WTC11 (cell line): ENCODE measurements at regions not wholly inside any gene's neighbourhood (a gene's known extent, or its start where the extent isn't known, plus 50 kb on each side); places are given as distances from the start of the nearest gene placed in this dataset.

ENCODE experiments used
- ATF3 ChIP-seq: sonication (generic); formaldehyde crosslinking; conservative IDR thresholded peaks from 2 replicates; pipeline ENCODE4 v1.8.1; 2022; ENCODE audit warnings: mild to moderate bottlenecking, missing genetic modification reagents
- ATF6 ChIP-seq: sonication (generic); formaldehyde crosslinking; IDR thresholded peaks from 2 replicates; pipeline ENCODE4 v1.8.1; 2023; ENCODE audit warnings: mild to moderate bottlenecking, missing genetic modification reagents
- CTCF ChIP-seq: fragments of 200-600 bp; IDR thresholded peaks from 2 replicates; pipeline ENCODE4 v1.8.0; 2022; ENCODE audit warnings: antibody characterized with exemption
- ESRRA ChIP-seq: sonication (generic); formaldehyde crosslinking; IDR thresholded peaks from 2 replicates; pipeline ENCODE4 v1.8.1; 2022; ENCODE audit warnings: mild to moderate bottlenecking, missing genetic modification reagents, borderline replicate concordance
- MYBL2 ChIP-seq: sonication (generic); formaldehyde crosslinking; IDR thresholded peaks from 2 replicates; pipeline ENCODE4 v1.8.1; 2023; ENCODE audit warnings: mild to moderate bottlenecking, moderate library complexity, missing genetic modification reagents
- NR1H2 ChIP-seq: sonication (generic); formaldehyde crosslinking; IDR thresholded peaks from 2 replicates; pipeline ENCODE4 v1.9.0; 2021; ENCODE audit warnings: mild to moderate bottlenecking, moderate library complexity, missing genetic modification reagents
- PREB ChIP-seq: sonication (generic); formaldehyde crosslinking; IDR thresholded peaks from 2 replicates; pipeline ENCODE4 v1.8.1; 2022; ENCODE audit warnings: mild to moderate bottlenecking, missing genetic modification reagents, moderate library complexity, borderline replicate concordance
- PRRX2 ChIP-seq: fragments of 250-450 bp; sonication (Bioruptor Pico); IDR thresholded peaks from 2 replicates; pipeline ENCODE4 v1.8.0; 2021; ENCODE audit warnings: mild to moderate bottlenecking
- SMAD4 ChIP-seq: sonication (generic); formaldehyde crosslinking; IDR thresholded peaks from 2 replicates; pipeline ENCODE4 v1.8.0; 2022; ENCODE audit warnings: mild to moderate bottlenecking, missing genetic modification reagents
- TEAD4 ChIP-seq: sonication (generic); formaldehyde crosslinking; IDR thresholded peaks from 2 replicates; pipeline ENCODE4 v1.8.0; 2022; ENCODE audit warnings: mild to moderate bottlenecking, missing genetic modification reagents
- ZNF121 ChIP-seq: sonication (generic); formaldehyde crosslinking; IDR thresholded peaks from 2 replicates; pipeline ENCODE4 v1.8.0; 2023; ENCODE audit warnings: missing genetic modification reagents
- ZNF281 ChIP-seq: sonication (generic); formaldehyde crosslinking; IDR thresholded peaks from 2 replicates; pipeline ENCODE4 v1.8.0; 2023; ENCODE audit warnings: mild to moderate bottlenecking, missing genetic modification reagents

- TF ChIP-seq CTCF (no peak), ESRRA (CRISPR knock-in tag) (no peak), PRRX2 (CRISPR knock-in tag) (no peak), PREB (CRISPR knock-in tag) (no peak), NR1H2 (CRISPR knock-in tag) (no peak), ATF6 (CRISPR knock-in tag) (no peak), TEAD4 (CRISPR knock-in tag) (no peak), ZNF281 (CRISPR knock-in tag) (no peak), ZNF121 (no peak), SMAD4 (CRISPR knock-in tag) (no peak), ATF3 (CRISPR knock-in tag) (no peak), MYBL2 (no peak)
Measured at GRCh38 chr4:17358241-17358640, 153.6 kb downstream of the QDPR start.
